ENCODE measurements at regions not wholly inside any gene's neighbourhood (a gene's known extent, or its start where the extent isn't known, plus 50 kb on each side); places are given as distances from the start of the nearest gene placed in this dataset.

DNA sequence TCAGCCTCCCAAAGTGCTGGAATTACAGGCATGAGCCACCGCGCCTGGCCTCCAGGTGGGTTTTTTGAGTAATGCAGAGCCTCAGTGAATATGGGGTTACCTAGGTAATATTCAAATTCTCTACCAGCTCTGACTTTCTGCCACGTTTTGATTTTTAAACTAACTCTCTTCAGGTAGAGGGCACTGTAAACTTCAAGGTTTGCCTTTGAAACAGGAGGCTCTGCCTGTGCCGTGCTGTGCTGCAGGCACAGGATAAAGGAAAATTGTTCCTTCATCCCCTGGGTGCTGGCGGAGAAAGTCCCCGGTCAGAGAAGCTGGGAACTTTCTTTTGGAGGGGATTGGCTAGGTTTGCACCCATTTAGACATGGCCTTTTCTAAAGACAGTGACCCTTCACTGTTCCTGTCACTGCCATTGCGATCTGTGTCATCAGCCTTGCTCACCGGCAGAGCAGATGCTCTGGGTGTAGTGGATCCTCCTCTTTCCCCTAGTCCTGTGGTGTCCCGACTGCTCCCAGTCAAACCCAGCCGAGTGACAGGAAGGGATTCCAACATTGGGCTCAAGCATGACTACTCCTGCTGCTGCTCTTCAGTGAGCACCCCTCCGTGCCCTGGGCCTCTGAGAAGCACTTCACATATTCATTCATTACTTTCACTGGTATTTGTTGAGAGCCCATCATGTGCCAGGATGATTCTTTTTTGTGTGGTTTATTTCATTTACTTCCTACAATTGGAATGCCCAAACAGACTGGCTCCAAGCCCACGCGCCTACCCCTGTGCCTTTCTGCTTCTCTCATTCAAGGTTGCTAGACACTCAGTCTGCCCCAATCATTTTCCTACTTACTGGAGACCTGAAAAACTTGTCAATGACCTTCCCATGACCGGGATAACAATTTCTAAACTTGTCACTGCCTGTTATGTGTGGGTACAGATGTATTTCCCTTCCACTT lies 103.6 kb downstream of the TMEM30B start:
- peaks cover 0 to 4% (median 0%) of the 10 kb centered on the region in 3 donors for H3K9me3 Mint-ChIP-seq
- WGBS (ENCODE audit: insufficient coverage), result 63% methylated on average over 8 of the region's 14 CpGs
- peaks cover 7 to 19% (median 14%) of the 10 kb centered on the region in 3 donors for H3K4me1 Mint-ChIP-seq
- H3K4me3 Mint-ChIP-seq, result peak overlapping the region; percentile 56 to 68 (median 66)
- no peak for DNase-seq
- no peak for ATAC-seq (replicated peaks in 1 of 4)
- Histone ChIP-seq H3K36me3 (ENCODE audit: control insufficient read depth in 2 of 2, extremely low read depth in 1 of 2, insufficient read depth in 1 of 2, low read length in 1 of 2) (no peaks in the 10 kb centered on the region), H3K9me3 (no peaks in the 10 kb centered on the region), H3K27ac (ENCODE audit: low read length) (peak overlapping the region; percentile 1), H3K4me3 (ENCODE audit: control insufficient read depth in 1 of 2, extremely low read depth in 1 of 2, low read length in 1 of 2) (peak overlapping the region in 1 of 2 donors; percentile 30), H3K4me1 (ENCODE audit: control insufficient read depth in 1 of 2, extremely low read depth in 1 of 2, insufficient read depth in 2 of 2, low read length in 2 of 2) (peaks cover 0 to 13% of the 10 kb centered on the region in 2 experiments), H3K27me3 (replicated peaks in 1 of 2; ENCODE audit: control insufficient read depth in 2 of 2, extremely low read depth in 1 of 2, insufficient read depth in 2 of 2, low read length in 1 of 2) (peaks cover 0 to 10% of the 10 kb centered on the region in 2 experiments)
- ChIA-PET CTCF (no interaction called here), POLR2A (no interaction called here)
- H3K36me3 Mint-ChIP-seq, result no peaks in the 10 kb centered on the region
- H3K27me3 Mint-ChIP-seq, result peaks cover 8 to 12% of the 10 kb centered on the region in 2 donors
- no peak overlapping the region for H3K27ac Mint-ChIP-seq

DNA sequence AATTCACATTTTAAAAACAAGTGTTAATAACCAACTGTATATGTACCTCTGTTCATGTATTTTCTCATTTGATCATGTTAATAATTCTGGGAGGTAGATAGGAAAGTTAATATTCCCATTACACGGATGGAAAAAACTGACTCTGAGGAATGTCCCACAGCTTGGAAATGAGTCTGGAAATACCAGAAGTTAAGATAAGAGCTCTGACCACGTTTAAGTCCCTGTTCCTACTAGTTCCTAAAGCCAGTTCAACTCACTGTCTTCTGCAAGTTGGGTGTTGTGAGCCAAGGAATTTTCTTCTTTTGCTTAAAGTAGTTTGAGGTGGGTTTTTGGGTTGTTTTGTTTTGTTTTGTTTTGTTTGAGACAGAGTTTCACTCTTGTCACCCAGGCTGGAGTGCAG lies 104.5 kb downstream of the TMEM30B start:
- H3K4me1 Mint-ChIP-seq, result peaks cover 7 to 19% (median 14%) of the 10 kb centered on the region in 3 donors
- H3K27ac Mint-ChIP-seq, result no peak overlapping the region
- H3K9me3 Mint-ChIP-seq, result peaks cover 0 to 6% (median 0%) of the 10 kb centered on the region in 3 donors
- Histone ChIP-seq H3K4me3 (ENCODE audit: control insufficient read depth in 1 of 2, extremely low read depth in 1 of 2, low read length in 1 of 2) (no peak overlapping the region), H3K27ac (ENCODE audit: low read length) (no peak overlapping the region), H3K27me3 (replicated peaks in 1 of 2; ENCODE audit: control insufficient read depth in 2 of 2, extremely low read depth in 1 of 2, insufficient read depth in 2 of 2, low read length in 1 of 2) (peaks cover 0 to 10% of the 10 kb centered on the region in 2 experiments), H3K36me3 (ENCODE audit: control insufficient read depth in 2 of 2, extremely low read depth in 1 of 2, insufficient read depth in 1 of 2, low read length in 1 of 2) (no peaks in the 10 kb centered on the region), H3K4me1 (ENCODE audit: control insufficient read depth in 1 of 2, extremely low read depth in 1 of 2, insufficient read depth in 2 of 2, low read length in 2 of 2) (peaks cover 0 to 13% of the 10 kb centered on the region in 2 experiments), H3K9me3 (no peaks in the 10 kb centered on the region)
- WGBS (ENCODE audit: insufficient coverage), result no CpG with 5 or more reads among the region's 2 CpGs
- H3K4me3 Mint-ChIP-seq, result no peak overlapping the region
- DNase-seq, result no peak
- ChIA-PET CTCF (interaction anchor here in 1 of 2 donors (0.6 kb wide), 1 partner anchor 629 kb away, joined by 3 read pairs; no protein-coding TSS in a partner anchor), POLR2A (no interaction called here)
- no peaks in the 10 kb centered on the region for H3K36me3 Mint-ChIP-seq
- no peak for ATAC-seq (replicated peaks in 1 of 4)
- H3K27me3 Mint-ChIP-seq, result peaks cover 8 to 12% of the 10 kb centered on the region in 2 donors

DNA sequence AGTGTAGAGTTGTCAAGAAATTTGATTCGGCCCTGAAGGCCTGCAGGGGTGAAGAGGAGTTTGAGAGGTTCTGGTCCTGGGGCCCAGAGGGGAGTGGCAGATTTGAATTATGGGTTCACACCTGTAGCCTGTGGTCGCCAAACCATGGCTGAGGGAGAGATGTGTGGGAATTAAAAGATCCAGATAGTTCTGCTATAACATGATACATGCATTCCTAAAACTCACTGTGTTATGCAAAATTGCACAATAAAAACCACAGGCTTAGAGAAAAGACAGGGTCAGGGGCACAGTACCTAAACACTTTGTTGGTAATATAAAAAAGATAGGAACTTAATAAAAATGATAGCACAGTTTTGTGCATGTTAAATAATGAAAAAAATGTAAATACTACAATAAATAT lies 106.2 kb downstream of the TMEM30B start:
- Histone ChIP-seq H3K4me1 (ENCODE audit: control insufficient read depth in 1 of 2, extremely low read depth in 1 of 2, insufficient read depth in 2 of 2, low read length in 2 of 2) (peaks cover 0 to 13% of the 10 kb centered on the region in 2 experiments), H3K4me3 (ENCODE audit: control insufficient read depth in 1 of 2, extremely low read depth in 1 of 2, low read length in 1 of 2) (no peak overlapping the region), H3K36me3 (ENCODE audit: control insufficient read depth in 2 of 2, extremely low read depth in 1 of 2, insufficient read depth in 1 of 2, low read length in 1 of 2) (no peaks in the 10 kb centered on the region), H3K27me3 (replicated peaks in 1 of 2; ENCODE audit: control insufficient read depth in 2 of 2, extremely low read depth in 1 of 2, insufficient read depth in 2 of 2, low read length in 1 of 2) (peaks cover 0 to 7% of the 10 kb centered on the region in 2 experiments), H3K9me3 (no peaks in the 10 kb centered on the region), H3K27ac (ENCODE audit: low read length) (no peak overlapping the region)
- no peak for DNase-seq
- Mint-ChIP-seq H3K4me3 (no peak overlapping the region), H3K36me3 (no peaks in the 10 kb centered on the region), H3K27ac (no peak overlapping the region), H3K27me3 (peaks cover 10 to 14% of the 10 kb centered on the region in 2 donors), H3K4me1 (peaks cover 7 to 19% (median 14%) of the 10 kb centered on the region in 3 donors), H3K9me3 (peaks cover 0 to 6% (median 0%) of the 10 kb centered on the region in 3 donors)
- WGBS (ENCODE audit: insufficient coverage), result 56% methylated on average over 1 of the region's 2 CpGs
- ATAC-seq (replicated peaks in 1 of 4), result no peak
- CTCF ChIA-PET, result no interaction called here
- POLR2A ChIA-PET, result no interaction called here

DNA sequence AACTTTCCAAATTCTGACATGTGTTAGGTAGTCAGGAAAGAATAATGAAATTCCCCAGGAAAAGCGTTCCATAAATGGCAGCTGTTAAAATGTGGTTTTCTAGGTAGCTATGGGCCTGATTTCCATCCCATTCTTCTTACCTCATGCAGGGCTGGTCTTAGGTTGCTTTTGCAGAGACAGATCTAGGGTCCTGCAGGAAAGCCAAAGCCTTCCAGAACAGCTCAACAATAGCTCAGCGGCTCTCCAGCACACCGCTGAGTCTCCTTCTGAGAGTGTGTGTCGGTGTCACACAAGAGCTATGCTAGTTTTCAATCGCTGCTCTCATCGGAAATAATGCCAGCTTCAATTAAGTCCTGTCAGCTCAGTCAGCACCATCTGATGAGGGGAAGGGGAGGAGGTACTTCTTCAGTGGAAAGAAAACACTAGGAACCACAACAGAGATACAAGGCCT lies 106.7 kb downstream of the TMEM30B start:
- CTCF ChIA-PET, result no interaction called here
- no peak overlapping the region for H3K4me3 ChIP-seq (ENCODE audit: control insufficient read depth in 1 of 2, extremely low read depth in 1 of 2, low read length in 1 of 2)
- POLR2A ChIA-PET, result no interaction called here
- WGBS (ENCODE audit: insufficient coverage), result 67% methylated on average over 2 of the region's 6 CpGs
- H3K4me1 ChIP-seq (ENCODE audit: control insufficient read depth in 1 of 2, extremely low read depth in 1 of 2, insufficient read depth in 2 of 2, low read length in 2 of 2), result peaks cover 0 to 13% of the 10 kb centered on the region in 2 experiments
- no peaks in the 10 kb centered on the region for H3K36me3 ChIP-seq (ENCODE audit: control insufficient read depth in 2 of 2, extremely low read depth in 1 of 2, insufficient read depth in 1 of 2, low read length in 1 of 2)
- no peak for ATAC-seq (replicated peaks in 1 of 4)
- no peak overlapping the region for H3K27ac Mint-ChIP-seq
- H3K27ac ChIP-seq (ENCODE audit: low read length), result no peak overlapping the region
- no peak overlapping the region for H3K4me3 Mint-ChIP-seq
- no peak for DNase-seq
- peaks cover 0 to 6% (median 0%) of the 10 kb centered on the region in 3 donors for H3K9me3 Mint-ChIP-seq
- peaks cover 12 to 13% of the 10 kb centered on the region in 2 donors for H3K27me3 Mint-ChIP-seq
- peaks cover 7 to 19% (median 14%) of the 10 kb centered on the region in 3 donors for H3K4me1 Mint-ChIP-seq
- no peaks in the 10 kb centered on the region for H3K9me3 ChIP-seq
- H3K36me3 Mint-ChIP-seq, result no peaks in the 10 kb centered on the region
- H3K27me3 ChIP-seq (replicated peaks in 1 of 2; ENCODE audit: control insufficient read depth in 2 of 2, extremely low read depth in 1 of 2, insufficient read depth in 2 of 2, low read length in 1 of 2), result peaks cover 0 to 6% of the 10 kb centered on the region in 2 experiments

- H3K4me1 ChIP-seq (ENCODE audit: control insufficient read depth in 1 of 2, extremely low read depth in 1 of 2, insufficient read depth in 2 of 2, low read length in 2 of 2), result no peaks in the 10 kb centered on the region
- Mint-ChIP-seq H3K4me1 (peaks cover 0 to 4% (median 3%) of the 10 kb centered on the region in 3 donors), H3K27me3 (peaks cover 8 to 10% of the 10 kb centered on the region in 2 donors), H3K27ac (no peak overlapping the region), H3K36me3 (no peaks in the 10 kb centered on the region), H3K4me3 (no peak overlapping the region), H3K9me3 (peaks cover 0 to 6% (median 0%) of the 10 kb centered on the region in 3 donors)
- no peaks in the 10 kb centered on the region for H3K9me3 ChIP-seq
- no peak overlapping the region for H3K27ac ChIP-seq (ENCODE audit: low read length)
- H3K36me3 ChIP-seq (ENCODE audit: control insufficient read depth in 2 of 2, extremely low read depth in 1 of 2, insufficient read depth in 1 of 2, low read length in 1 of 2), result no peaks in the 10 kb centered on the region
- ATAC-seq (replicated peaks in 1 of 4) (no peak), DNase-seq (no peak)
- H3K4me3 ChIP-seq (ENCODE audit: control insufficient read depth in 1 of 2, extremely low read depth in 1 of 2, low read length in 1 of 2), result no peak overlapping the region
- POLR2A ChIA-PET, result interaction anchor here in 1 of 2 donors (0.6 kb wide), 1 partner anchor 24 kb away, joined by 7 read pairs; no protein-coding TSS in a partner anchor
- no CpG with 5 or more reads among the region's 2 CpGs for WGBS (ENCODE audit: insufficient coverage)
- no peaks in the 10 kb centered on the region for H3K27me3 ChIP-seq (replicated peaks in 1 of 2; ENCODE audit: control insufficient read depth in 2 of 2, extremely low read depth in 1 of 2, insufficient read depth in 2 of 2, low read length in 1 of 2)
- CTCF ChIA-PET, result interaction anchor here in 1 of 2 donors (0.7 kb wide), 1 partner anchor 1055 kb away, joined by 3 read pairs; no protein-coding TSS in a partner anchor
Observed at GRCh38 chr14:61171727-61172126, 109.4 kb downstream of the TMEM30B start.

- peaks cover 0 to 2% of the 10 kb centered on the region in 2 experiments for H3K27me3 ChIP-seq (replicated peaks in 1 of 2; ENCODE audit: control insufficient read depth in 2 of 2, extremely low read depth in 1 of 2, insufficient read depth in 2 of 2, low read length in 1 of 2)
- H3K4me3 Mint-ChIP-seq, result no peak overlapping the region
- no peaks in the 10 kb centered on the region for H3K9me3 ChIP-seq
- no peaks in the 10 kb centered on the region for H3K36me3 Mint-ChIP-seq
- ATAC-seq (replicated peaks in 1 of 4), result no peak
- H3K4me1 Mint-ChIP-seq, result no peaks in the 10 kb centered on the region
- no peak overlapping the region for H3K27ac ChIP-seq (ENCODE audit: low read length)
- POLR2A ChIA-PET, result no interaction called here
- H3K9me3 Mint-ChIP-seq, result peaks cover 4 to 6% (median 6%) of the 10 kb centered on the region in 3 donors
- no peak overlapping the region for H3K27ac Mint-ChIP-seq
- H3K27me3 Mint-ChIP-seq, result peaks cover 11 to 16% of the 10 kb centered on the region in 2 donors
- H3K4me3 ChIP-seq (ENCODE audit: control insufficient read depth in 1 of 2, extremely low read depth in 1 of 2, low read length in 1 of 2), result no peak overlapping the region
- H3K36me3 ChIP-seq (ENCODE audit: control insufficient read depth in 2 of 2, extremely low read depth in 1 of 2, insufficient read depth in 1 of 2, low read length in 1 of 2), result no peaks in the 10 kb centered on the region
- WGBS (ENCODE audit: insufficient coverage), result no CpG with 5 or more reads among the region's 1 CpG
- DNase-seq, result no peak
- no peaks in the 10 kb centered on the region for H3K4me1 ChIP-seq (ENCODE audit: control insufficient read depth in 1 of 2, extremely low read depth in 1 of 2, insufficient read depth in 2 of 2, low read length in 2 of 2)
- CTCF ChIA-PET, result interaction anchor here in 1 of 2 donors (0.5 kb wide), 1 partner anchor 18 kb away, joined by 3 read pairs; no protein-coding TSS in a partner anchor
Observed at GRCh38 chr14:61168141-61168540, 113.0 kb downstream of the TMEM30B start.

Measured in T-cell (primary cell).